Vagina (tissue), 2 donors: ENCODE measurements at regions not wholly inside any gene's neighbourhood (a gene's known extent, or its start where the extent isn't known, plus 50 kb on each side); places are given as distances from the start of the nearest gene placed in this dataset.

Experiments
- POLR2A ChIP-seq, 2 donors: fragments of 450-650 bp; IDR thresholded peaks; one replicate each; pipeline ENCODE4 v1.6.1; 2017; ENCODE audit warnings: antibody characterized with exemption in 2 of 2, mild to moderate bottlenecking in 2 of 2, moderate library complexity in 2 of 2
- POLR2AphosphoS5 ChIP-seq, 2 donors: sonication (generic); formaldehyde crosslinking; IDR thresholded peaks; one replicate each; pipeline ENCODE4 v1.9.0; 2017; ENCODE audit warnings: antibody characterized with exemption in 2 of 2, mild to moderate bottlenecking in 2 of 2, low read depth in 1 of 2; ENCODE audit not compliant: insufficient read depth in 1 of 2
- TF ChIP-seq, protein P1 (sequence below), 3 experiments: fragments of 450-650 bp in 2 of 3; fragments of 200-600 bp in 1 of 3; sonication (generic) in 1 of 3; IDR thresholded peaks; one replicate each; pipeline ENCODE4 v1.5.1; 2017 to 2019; ENCODE audit warnings: antibody characterized with exemption in 3 of 3, mild to moderate bottlenecking in 2 of 3, moderate library complexity in 2 of 3

DNA sequence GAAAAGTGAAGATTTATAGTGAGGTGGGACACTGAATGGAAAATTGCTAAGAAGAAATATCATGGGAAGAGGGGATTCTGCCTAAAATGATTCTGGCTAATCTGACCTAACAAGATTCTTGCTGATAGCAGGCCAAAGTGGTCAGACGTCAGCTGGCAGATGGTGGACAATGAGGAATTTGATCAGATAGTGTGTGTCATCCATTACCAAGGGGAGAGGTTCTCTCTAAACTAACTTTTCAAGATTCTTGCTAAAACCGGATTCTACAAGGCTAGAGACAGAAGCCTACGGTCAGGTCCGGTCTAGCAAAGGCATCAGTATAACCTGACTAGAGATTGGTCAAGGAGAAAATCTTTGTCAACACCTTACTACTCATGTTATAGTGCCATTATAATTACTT is 306.0 kb downstream of the ZNF608 start:
- TF ChIP-seq, protein P1, sequence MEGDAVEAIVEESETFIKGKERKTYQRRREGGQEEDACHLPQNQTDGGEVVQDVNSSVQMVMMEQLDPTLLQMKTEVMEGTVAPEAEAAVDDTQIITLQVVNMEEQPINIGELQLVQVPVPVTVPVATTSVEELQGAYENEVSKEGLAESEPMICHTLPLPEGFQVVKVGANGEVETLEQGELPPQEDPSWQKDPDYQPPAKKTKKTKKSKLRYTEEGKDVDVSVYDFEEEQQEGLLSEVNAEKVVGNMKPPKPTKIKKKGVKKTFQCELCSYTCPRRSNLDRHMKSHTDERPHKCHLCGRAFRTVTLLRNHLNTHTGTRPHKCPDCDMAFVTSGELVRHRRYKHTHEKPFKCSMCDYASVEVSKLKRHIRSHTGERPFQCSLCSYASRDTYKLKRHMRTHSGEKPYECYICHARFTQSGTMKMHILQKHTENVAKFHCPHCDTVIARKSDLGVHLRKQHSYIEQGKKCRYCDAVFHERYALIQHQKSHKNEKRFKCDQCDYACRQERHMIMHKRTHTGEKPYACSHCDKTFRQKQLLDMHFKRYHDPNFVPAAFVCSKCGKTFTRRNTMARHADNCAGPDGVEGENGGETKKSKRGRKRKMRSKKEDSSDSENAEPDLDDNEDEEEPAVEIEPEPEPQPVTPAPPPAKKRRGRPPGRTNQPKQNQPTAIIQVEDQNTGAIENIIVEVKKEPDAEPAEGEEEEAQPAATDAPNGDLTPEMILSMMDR (IDR thresholded peaks at IDR 0.05): no peak
- TF ChIP-seq POLR2A (IDR thresholded peaks at IDR 0.05): no peak
- no peak for TF ChIP-seq POLR2AphosphoS5 (IDR thresholded peaks at IDR 0.05; ENCODE audit: insufficient read depth in 1 of 2, low read depth in 1 of 2)
